Stomach (tissue), 4 donors: ENCODE measurements at regions not wholly inside any gene's neighbourhood (a gene's known extent, or its start where the extent isn't known, plus 50 kb on each side); places are given as distances from the start of the nearest gene placed in this dataset.

ENCODE experiments used
- EP300 ChIP-seq: sonication (generic); formaldehyde crosslinking; IDR thresholded peaks from one replicate; pipeline ENCODE4 v1.6.1; 2017; ENCODE audit warnings: antibody characterized with exemption
- POLR2A ChIP-seq, 4 donors: fragments of 450-650 bp; IDR thresholded peaks; one replicate each; pipeline ENCODE4 v1.6.1; 2016; ENCODE audit warnings: antibody characterized with exemption in 4 of 4, control low read depth in 2 of 4, mild to moderate bottlenecking in 1 of 4, moderate library complexity in 1 of 4
- TF ChIP-seq, protein P1 (sequence below), 7 experiments: fragments of 450-650 bp in 4 of 7; fragments of 200-600 bp in 3 of 7; sonication (generic) in 3 of 7; IDR thresholded peaks; one replicate each; pipeline ENCODE4 v1.5.1; 2016 to 2019; ENCODE audit warnings: antibody characterized with exemption in 7 of 7, control low read depth in 2 of 7, mild to moderate bottlenecking in 1 of 7

DNA sequence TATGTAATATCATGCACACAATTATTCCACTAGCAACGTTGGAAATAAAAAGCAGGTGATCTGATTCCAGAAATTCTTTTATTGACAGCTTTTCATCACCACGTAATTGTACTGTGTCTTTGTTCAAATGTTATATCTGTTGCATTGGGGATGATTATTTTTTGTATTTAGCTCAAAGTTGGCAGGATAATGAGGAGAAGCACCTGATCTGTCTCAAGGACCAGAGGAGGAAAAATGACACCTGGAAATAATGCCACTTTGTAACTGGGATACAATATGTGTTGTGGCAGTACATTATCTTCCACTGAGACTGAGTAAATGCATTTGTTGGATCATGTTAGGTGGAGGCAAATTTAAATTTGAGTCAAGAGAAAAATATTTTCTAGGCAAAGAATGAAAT lies 1298.8 kb upstream of the CDH6 start:
- TF ChIP-seq EP300 (no peak), POLR2A (IDR thresholded peaks at IDR 0.05) (no peak)
- TF ChIP-seq, protein P1, sequence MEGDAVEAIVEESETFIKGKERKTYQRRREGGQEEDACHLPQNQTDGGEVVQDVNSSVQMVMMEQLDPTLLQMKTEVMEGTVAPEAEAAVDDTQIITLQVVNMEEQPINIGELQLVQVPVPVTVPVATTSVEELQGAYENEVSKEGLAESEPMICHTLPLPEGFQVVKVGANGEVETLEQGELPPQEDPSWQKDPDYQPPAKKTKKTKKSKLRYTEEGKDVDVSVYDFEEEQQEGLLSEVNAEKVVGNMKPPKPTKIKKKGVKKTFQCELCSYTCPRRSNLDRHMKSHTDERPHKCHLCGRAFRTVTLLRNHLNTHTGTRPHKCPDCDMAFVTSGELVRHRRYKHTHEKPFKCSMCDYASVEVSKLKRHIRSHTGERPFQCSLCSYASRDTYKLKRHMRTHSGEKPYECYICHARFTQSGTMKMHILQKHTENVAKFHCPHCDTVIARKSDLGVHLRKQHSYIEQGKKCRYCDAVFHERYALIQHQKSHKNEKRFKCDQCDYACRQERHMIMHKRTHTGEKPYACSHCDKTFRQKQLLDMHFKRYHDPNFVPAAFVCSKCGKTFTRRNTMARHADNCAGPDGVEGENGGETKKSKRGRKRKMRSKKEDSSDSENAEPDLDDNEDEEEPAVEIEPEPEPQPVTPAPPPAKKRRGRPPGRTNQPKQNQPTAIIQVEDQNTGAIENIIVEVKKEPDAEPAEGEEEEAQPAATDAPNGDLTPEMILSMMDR (IDR thresholded peaks at IDR 0.05): no peak
